Mammary epithelial cell (primary cell): ENCODE measurements at regions not wholly inside any gene's neighbourhood (a gene's known extent, or its start where the extent isn't known, plus 50 kb on each side); places are given as distances from the start of the nearest gene placed in this dataset.
"Not testable (repeated sequence)": the region's sequence is repeated elsewhere in the genome, so short reads cannot be mapped to it uniquely, and the experiment has no call there.

Source experiments
- CTCF ChIP-seq, 2 donors: IDR thresholded peaks in 1 of 2; conservative IDR thresholded peaks in 1 of 2; 2 replicates each; pipeline ENCODE4 v1.5.1; 2011 to 2012; ENCODE audit warnings: inconsistent platforms in 2 of 2, low read length in 2 of 2, mild to moderate bottlenecking in 2 of 2, control low read depth in 1 of 2, low read depth in 1 of 2; ENCODE audit not compliant: insufficient read depth in 1 of 2; ENCODE audit errors: extremely low read depth in 1 of 2
- EZH2 ChIP-seq: IDR thresholded peaks from 2 replicates; pipeline ENCODE4 v1.6.1; 2012; ENCODE audit warnings: low read length, inconsistent platforms, borderline replicate concordance

DNA sequence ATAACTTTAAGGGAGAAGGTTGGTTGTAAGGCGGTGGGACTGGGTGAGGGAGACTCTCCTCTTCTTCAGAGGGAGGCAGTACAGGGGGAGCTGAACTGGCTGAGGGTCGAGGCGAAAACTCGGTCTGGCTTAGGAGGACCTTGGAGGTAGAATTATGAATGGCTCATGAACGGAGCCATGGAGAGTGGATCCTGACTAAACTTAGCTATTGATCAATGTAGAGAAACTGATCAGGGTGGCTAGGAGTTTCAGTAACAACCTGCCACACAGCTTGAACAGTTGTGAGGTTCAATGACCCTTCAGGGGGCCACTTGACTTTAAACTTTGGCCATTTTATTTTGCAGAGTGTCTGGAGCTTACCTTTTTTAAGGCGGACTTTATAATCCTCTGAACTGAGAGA lies 117.2 kb downstream of the UNC93B1 start:
- TF ChIP-seq CTCF (conservative IDR thresholded peaks at IDR 0.05 in 1 of 2, IDR thresholded peaks at IDR 0.05 in 1 of 2; ENCODE audit: extremely low read depth in 1 of 2, insufficient read depth in 1 of 2, low read depth in 1 of 2, low read length in 2 of 2); EZH2: not testable (repeated sequence)
